CD4-positive, alpha-beta T cell treated with Interleukin-4 for 4 hours (primary cell): ENCODE measurements at regions not wholly inside any gene's neighbourhood (a gene's known extent, or its start where the extent isn't known, plus 50 kb on each side); places are given as distances from the start of the nearest gene placed in this dataset.
"Not testable (repeated sequence)": the region's sequence is repeated elsewhere in the genome, so short reads cannot be mapped to it uniquely, and the experiment has no call there.

Experiments used
- DNase-seq: peaks from one replicate; pipeline ENCODE4 v3.0.0-alpha.2; 2020

- no peak for DNase-seq
Observed at GRCh38 chr11:37474889-37475288, 876.9 kb upstream of the RAG2 start.

DNA sequence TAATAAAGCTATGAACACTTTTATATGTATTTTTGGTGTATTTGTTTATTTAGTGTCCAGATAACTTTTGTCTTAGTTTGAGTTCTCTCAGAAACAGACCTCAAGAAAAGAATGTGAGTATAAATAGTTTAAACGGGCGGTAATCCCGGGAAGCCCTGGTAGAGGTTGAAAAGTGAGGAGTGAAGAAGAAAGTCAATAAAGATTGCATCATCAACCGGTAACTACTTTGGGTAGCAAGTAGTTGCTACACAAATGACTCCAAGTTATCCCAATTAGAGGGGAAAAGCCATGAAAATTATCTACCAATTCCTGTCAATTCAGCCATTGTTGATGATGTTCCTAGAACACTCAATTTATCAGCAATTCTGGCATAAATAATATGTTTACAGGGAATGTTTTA, 870.3 kb upstream of the RAG2 start:
- DNase-seq: no peak

DNA sequence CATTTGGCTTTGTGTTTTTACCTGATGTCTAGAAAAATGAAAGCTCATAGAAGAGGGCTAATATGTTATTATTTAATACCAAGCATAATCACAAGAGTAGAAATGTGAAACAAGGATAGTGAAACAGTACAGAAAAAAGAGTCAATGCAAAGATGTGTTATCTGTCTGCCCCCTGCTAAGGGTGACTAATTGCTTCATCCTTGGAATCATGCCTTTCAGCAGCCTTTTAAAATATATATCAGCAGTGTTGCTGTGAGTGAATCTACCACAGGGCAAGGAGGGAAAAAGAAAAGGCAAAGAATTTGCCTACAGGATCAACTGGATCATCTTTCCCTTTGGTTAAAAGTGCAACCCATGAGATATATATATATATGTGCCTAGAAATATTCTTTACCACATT, 867.2 kb upstream of the RAG2 start:
- no peak for DNase-seq

DNA sequence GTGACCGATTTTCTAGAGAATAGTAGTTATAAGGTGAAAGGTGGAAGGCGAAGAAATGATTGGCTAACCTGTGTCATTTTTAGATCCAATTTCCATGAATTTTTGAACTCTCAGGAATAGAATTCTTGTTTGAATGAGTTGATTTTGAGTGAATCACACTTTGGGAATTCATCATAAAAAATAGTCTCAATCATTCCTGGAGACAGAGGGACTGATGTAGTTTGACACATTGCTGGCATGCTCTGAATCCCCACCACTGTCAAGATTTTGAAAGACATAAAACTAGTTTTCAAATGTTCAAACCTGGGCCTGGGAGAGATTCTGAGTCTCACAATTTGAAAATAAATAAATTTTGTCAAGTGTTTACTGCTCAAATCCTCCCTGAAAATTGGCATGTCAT, 861.4 kb upstream of the RAG2 start:
- DNase-seq: no peak

- DNase-seq: no peak
Observed at GRCh38 chr11:37456746-37457145, 858.7 kb upstream of the RAG2 start.

GRCh38 chr11:37451903-37452302, 853.9 kb upstream of the RAG2 start:
- no peak for DNase-seq

GRCh38 chr11:37450613-37451012, 852.6 kb upstream of the RAG2 start:
- DNase-seq: peak; percentile 0

DNA sequence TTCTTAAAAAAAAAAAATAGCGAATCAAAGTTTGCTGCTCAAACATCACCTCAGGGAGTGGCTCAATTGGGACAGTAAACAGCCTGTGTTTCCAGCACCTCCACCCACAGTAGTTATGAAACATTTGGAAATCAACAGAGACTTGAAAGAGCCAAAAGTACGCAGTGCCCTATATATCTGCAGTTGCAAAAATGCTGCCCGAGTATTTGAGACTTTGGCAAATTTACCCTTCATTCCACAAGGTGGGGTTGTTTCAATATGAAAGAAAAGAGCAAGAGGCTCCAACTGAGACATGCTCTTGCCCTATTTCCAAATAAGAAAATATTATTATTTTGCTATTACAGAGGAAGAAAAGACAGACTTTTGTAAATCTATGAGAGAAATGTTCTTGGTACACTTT, 851.1 kb upstream of the RAG2 start:
- DNase-seq: no peak

- DNase-seq: no peak
Observed at GRCh38 chr11:37442576-37442975, 844.5 kb upstream of the RAG2 start.

DNA sequence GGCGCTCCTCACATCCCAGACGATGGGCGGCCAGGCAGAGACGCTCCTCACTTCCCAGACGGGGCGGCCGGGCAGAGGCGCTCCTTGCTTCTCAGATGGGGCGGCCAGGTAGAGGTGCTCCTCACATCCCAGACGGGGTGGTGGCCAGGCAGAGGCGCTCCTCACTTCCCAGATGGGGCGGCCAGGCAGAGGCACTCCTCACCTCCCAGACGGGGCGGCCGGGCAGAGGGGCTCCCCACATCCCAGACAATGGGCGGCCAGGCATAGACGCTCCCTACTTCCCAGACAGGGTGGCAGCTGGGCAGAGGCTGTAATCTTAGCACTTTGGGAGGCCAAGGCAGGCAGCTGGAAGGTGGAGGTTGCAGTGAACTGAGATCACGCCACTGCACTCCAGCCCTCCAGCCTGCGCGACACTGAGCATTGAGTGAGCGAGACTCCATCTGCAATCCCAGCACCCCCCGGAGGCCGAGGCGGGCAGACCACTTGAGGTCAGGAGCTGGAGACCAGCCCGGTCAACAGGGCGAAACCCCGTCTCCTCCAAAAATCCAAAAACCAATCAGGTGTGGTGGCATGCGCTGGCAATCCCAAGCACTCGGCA, 833.7 kb upstream of the RAG2 start:
- not testable (repeated sequence) for DNase-seq

DNA sequence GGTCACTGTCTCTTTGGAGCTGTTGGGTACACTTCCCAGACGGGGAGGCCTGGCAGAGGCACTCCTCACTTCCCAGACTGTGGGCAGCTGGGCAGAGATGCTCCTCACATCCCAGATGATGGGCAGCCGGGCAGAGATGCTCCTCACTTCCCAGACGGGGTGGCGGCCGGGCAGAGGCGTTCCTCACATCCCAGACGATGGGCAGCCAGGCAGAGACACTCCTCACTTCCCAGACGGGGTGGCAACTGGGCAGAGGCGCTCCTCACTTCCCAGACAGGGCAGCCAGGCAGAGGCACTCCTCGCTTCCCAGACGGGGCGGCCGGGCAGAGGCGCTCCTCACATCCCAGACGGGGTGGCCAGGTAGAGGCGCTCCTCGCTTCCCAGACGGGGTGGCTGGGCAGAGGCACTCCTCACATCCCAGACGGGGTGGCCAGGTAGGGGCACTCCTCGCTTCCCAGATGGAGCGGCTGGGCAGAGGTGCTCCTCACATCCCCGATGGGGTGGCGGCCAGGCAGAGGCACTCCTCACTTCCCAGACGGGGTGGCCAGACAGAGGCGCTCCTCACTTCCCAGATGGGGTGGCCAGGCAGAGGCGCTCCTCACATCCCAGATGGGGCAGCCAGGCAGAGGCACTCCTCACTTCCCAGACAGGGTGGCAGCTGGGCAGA, 833.1 kb upstream of the RAG2 start:
- not testable (repeated sequence) for DNase-seq

- no peak for DNase-seq
Observed at GRCh38 chr11:37422511-37422910, 824.5 kb upstream of the RAG2 start.

DNA sequence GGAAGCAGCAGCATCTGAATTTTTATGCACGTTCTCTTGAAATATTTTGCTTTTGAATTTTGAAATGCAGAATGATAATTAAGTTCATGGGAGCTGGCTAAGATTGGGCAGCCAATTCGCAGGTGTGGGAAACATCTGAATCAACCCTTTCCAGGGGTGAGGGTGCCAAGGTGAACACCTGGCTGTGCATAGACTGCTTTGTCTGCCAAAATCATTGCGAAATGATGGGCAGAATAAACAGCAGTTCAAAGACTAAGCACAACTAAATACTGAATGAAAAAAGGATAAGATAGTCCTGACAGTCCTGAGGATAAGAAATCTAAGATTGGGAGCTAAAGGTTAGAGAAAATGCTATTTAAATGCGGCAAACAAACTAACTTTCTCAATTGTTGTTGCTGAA, 813.3 kb upstream of the RAG2 start:
- no peak for DNase-seq

DNA sequence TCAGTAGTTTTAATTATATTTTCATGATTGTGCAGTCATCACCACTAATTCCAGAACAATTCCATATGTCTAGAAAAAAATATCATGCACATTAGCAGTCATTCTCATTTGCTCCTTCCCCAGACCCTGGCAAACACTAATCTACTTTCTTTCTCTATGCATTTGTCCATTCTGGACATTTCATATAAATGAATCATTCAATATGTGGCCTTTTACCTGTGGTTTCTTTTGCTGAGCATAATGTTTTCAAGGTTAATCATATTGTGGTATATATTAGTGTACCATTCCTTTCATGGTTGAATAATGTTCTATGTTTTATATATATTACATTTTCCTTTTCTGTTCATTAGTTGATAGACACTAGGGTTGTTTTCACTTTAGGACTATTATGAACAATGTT, 811.1 kb upstream of the RAG2 start:
- no peak for DNase-seq

- no peak for DNase-seq
Observed at GRCh38 chr11:37407461-37407860, 809.4 kb upstream of the RAG2 start.

GRCh38 chr11:37406651-37407050, 808.6 kb upstream of the RAG2 start:
- no peak for DNase-seq

- DNase-seq: no peak
Observed at GRCh38 chr11:37404231-37404630, 806.2 kb upstream of the RAG2 start.

DNA sequence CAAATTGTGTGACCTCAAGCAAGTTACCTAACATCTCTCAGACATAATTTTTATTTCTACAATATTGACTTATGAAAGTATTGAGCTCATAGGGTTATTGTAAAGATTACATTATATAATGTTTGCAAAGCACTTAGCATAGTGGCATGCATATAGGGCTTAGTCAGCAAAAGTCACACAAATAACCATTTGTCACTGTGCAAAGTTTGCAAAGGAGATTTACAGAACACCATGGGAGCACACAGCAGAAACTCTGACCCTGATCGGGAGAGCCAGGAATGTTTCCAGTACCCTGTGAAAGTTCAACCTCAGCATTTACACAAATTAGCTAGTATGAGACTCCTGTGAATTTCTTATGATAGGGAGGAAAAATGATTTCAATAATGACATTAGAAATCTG, 804.6 kb upstream of the RAG2 start:
- DNase-seq: no peak

GRCh38 chr11:37394236-37394870, 796.3 kb upstream of the RAG2 start:
- no peak for DNase-seq

DNA sequence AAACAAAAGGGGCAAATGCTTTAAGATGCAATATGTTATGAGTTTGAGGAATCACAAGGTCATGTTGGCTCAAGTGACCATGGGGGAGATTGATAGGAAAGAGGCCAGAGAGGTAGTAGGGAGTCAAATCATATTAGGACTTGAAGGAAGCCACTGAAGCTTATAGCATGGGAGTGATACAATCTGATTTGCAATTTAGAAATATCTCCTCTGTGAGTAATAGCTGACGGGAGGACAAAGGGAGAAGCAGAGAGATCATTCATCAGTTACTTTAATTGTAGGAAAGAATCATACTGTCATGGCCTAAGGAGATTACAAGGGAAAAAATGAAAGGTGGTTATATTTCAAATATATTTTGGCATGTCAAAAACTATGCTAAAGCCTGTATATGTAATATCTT, 793.6 kb upstream of the RAG2 start:
- no peak for DNase-seq

DNA sequence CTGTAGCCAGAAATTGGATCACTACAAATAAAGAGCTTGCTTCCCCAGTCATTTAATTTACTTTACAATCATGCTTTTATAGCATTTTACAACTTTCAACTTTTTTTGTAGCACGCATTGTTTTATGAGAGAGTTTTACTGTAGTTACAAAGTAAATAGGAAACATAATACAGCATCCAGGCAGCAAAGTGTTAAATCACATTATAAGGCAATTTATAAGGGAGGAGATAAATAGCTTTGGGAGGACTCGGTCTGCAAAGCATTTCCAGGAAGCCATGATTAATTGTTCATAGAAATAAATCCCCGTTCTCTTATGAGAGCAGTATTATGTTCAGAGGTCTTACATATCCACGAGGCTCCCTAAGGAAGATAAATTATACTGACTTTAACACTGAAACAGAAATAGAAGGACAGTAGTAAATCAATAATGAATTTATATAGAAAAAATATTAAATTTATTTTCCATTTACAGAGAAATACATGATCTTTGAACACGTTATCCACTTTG, 792.6 kb upstream of the RAG2 start:
- no peak for DNase-seq

GRCh38 chr11:37378958-37379357, 780.9 kb upstream of the RAG2 start:
- no peak for DNase-seq

GRCh38 chr11:37372667-37373066, 774.6 kb upstream of the RAG2 start:
- no peak for DNase-seq

GRCh38 chr11:37371346-37371970, 773.4 kb upstream of the RAG2 start:
- no peak for DNase-seq
